ENCODE measurements at regions not wholly inside any gene's neighbourhood (a gene's known extent, or its start where the extent isn't known, plus 50 kb on each side); places are given as distances from the start of the nearest gene placed in this dataset.
"Not testable (repeated sequence)": the region's sequence is repeated elsewhere in the genome, so short reads cannot be mapped to it uniquely, and the experiment has no call there.

DNA sequence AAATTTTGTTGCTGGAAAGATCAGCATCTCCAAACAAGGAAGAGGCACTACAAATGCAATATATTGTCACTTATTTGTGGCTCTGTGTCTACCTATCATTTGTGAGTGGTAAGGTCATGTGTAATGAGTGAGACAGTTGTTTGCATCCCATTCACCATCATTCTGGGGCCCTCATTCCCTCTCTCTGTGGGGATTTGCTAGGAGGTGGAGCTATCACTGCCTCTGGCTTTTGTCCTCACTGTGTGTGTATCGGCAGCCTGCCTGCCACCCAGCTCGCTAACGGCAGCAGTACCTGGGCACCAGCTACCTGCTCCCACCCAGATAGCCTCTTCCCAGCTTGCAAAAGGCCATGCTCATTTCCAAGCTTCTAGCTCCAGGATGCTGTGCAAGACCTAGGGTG lies 379.2 kb upstream of the ZFHX3 start:
- no peak for DNase-seq

GRCh38 chr16:73426433-73427160 lies 378.7 kb upstream of the ZFHX3 start:
- DNase-seq, result no peak

GRCh38 chr16:73420676-73421075 lies 372.7 kb upstream of the ZFHX3 start:
- DNase-seq, result no peak

DNA sequence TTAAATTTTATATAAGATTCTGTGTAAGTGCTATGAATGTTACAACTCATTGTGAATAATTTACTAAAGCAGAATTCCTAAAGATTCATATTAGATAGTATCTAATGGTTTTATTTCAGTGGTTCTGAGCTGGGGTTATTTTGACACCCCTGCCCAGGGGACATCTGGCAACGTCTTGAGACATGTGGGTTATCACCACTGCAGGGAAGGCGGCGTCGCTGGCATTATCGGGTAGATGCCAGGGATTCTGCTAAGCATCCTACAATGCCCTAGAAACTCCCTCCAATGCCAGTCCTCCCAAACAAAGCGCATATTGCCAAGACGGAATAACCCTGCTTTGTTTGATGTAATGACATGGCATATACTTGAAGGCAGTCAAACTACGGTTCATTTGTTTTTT lies 372.3 kb upstream of the ZFHX3 start:
- DNase-seq, result no peak

- DNase-seq, result no peak
Observed at GRCh38 chr16:73418691-73419090, 370.8 kb upstream of the ZFHX3 start.

DNA sequence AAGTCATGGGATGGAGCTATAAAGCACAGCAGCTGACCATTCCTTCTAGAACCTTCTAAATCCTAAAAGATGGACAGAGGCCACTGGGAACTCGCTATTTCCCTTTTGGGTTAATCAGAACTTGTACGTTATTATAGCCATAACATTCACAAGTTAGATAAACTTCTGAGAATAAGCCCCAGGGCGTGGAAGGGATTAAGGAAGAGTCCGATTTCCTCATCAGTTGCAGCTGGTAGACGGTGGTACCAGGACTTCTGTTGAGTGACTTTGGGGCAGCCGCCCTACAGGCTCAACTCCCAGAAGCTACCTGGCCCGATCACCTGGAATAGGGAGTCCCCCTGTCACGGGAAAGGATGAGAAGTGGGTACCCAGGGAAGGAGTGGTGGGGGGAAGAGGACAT lies 370.1 kb upstream of the ZFHX3 start:
- DNase-seq, result no peak

GRCh38 chr16:73415286-73415685 lies 367.4 kb upstream of the ZFHX3 start:
- DNase-seq, result no peak

DNA sequence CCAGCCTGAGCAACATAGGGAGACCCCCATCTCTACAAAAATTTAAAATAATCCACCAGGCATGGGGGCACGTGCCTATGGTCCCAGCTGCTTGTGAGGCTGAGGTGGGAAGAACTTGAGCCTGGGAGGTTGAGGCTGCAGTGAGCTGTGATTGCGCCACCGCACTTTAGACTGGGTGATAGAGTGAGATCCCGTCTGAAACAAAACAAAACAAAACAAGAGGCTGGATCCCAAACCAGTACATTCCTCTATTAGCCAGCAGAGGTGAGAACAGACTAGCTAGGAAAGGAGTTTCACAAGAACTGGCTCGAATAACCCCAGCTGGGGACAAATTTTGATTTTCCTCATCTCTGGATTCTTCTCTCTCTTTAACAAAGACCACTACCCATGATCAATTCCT lies 366.7 kb upstream of the ZFHX3 start:
- DNase-seq, result no peak

DNA sequence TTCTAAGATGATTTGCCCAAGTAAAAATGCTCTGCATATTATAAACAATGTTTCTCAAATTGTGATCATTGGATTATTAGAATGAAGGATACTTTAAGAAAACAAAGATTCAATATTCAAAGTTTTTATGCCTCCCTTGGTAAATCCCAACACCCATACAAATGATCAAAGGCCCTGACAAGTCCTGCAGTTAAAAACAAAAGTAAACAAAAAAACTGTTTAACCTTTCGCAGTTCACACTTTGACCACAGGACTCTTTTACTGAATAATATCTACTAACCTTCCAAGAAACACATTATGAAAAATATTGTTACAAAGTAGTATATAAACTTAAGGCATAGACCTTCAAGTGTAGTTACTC lies 365.9 kb upstream of the ZFHX3 start:
- no peak for DNase-seq

DNA sequence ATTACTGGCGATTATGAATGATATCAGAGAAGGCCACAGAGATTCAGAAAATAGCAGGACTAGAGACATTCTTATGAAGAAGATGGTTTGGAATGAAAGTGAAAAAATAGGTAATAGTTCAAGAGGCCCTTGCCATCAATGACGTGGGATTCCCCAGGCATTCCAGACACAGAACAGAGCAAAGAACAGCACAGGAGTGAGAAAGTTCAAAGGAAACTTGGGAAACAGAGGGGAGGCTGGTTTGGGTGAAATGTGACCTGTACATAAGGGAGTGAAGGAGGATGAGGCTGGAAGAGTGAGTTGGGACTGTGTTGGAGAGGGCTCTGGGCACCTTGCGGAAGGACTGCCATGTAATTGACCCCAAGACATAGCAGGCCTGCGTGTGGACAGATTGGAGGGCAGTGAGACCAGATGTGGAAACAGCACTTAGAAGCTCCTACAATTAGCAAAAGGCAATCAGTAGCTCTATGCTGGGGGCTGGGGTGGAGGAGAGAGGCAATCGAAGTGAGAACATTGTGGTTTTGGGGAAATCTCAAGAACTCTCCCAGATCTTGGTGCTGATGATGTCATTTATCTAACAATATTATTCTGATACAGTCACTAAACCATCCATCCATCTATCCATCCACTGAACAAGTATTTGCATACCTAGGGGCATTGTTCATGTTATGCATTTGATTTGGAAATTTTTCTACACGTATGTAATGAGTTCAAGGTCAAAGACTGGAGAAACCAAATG lies 365.3 kb upstream of the ZFHX3 start:
- no peak for DNase-seq

DNA sequence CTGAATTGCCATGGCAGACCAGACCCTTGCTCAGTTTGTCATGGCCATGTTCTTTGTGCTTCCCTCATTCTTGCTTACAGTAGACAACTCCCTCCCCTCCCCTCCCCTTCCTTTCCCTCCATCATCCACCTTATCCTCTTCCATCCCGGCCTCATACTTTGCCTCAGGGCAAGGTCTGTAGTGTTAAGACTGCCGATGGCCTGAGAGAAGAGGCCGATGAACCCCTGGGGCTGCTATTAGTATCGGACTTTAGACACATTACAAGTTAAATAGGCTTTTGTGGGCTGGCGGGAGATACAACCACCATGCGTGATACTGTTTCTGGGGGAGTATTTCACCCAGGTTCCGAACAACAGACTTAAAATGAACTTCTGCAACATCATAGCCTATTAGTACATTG lies 364.5 kb upstream of the ZFHX3 start:
- no peak for DNase-seq

DNA sequence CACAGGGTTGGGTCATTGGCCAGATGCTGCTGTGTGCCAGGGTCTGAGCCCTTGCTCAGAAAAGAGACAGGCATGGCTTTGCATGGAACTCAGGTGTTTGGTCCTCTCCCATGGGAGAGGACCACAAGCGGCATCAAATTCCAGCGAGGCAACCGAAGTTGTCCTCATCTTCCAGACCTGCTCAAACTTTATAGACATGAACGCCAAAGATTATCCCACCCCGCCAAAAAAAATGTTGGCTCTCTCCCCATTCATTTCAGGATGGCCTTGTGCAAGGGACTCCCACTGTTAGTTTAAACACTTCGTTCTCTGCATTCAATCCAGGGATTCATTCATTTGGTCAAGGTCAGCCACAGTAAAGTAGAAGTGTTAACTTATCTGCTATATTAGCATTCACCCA lies 360.8 kb upstream of the ZFHX3 start:
- DNase-seq, result no peak

DNA sequence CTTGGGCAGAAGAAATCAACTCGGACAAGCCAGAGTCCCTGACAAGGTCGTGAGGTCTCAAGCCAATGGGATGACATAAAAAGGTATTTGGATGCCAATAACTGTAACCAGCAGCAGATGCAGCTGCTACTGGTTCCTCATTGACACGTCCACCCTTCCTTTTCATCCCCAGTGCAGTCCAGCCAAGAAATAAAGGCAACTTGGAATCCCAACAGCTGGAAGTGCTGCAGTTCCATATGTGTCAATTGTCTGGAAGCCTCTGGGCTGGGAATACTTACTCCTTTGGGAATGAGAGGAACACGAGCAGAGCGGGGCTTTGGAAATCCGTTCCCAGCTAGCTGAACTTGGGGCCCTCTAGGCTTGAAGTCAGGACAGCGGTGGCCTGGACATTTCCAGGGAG lies 360.4 kb upstream of the ZFHX3 start:
- no peak for DNase-seq

DNA sequence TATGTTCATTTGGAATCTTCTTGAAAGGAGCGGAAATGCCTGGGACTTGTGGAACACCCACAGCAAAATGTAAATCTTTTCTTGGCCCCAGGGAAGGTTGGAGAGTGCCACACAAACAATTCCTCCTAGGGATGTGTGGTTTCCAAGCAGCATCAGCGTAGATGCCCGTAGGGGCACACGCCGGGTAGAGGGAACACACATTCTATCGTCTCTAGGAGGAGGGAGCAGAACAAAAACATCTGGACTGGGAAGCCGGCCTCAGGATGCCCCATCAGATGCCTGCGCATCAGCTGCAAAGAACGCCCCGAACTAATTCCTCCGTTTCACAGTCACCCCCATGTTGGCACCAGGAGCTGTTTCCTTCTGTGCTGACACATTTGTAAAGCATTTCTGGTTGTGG lies 357.9 kb upstream of the ZFHX3 start:
- no peak for DNase-seq

GRCh38 chr16:73404001-73404400 lies 356.1 kb upstream of the ZFHX3 start:
- DNase-seq, result no peak

- DNase-seq, result no peak
Observed at GRCh38 chr16:73403291-73403690, 355.4 kb upstream of the ZFHX3 start.

DNA sequence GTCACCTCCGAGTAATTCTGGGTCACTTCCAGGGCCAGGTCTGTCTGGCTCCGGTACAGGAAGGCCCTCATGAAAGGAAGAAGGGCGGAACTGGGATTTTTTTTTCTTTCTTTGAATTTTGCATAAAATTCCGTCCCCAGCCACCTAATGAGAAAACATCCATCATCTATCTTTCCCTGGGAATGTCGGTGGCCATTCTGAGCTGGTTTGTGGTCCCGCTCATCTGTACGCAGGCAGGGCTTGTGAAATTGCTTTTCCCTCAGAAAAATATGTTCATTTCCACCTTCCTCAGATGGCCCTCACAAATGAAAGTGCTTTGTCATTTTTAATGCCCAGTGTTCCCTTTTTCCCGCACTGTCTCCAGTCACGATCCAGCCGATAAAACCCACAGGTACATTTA lies 353.0 kb upstream of the ZFHX3 start:
- no peak for DNase-seq

DNA sequence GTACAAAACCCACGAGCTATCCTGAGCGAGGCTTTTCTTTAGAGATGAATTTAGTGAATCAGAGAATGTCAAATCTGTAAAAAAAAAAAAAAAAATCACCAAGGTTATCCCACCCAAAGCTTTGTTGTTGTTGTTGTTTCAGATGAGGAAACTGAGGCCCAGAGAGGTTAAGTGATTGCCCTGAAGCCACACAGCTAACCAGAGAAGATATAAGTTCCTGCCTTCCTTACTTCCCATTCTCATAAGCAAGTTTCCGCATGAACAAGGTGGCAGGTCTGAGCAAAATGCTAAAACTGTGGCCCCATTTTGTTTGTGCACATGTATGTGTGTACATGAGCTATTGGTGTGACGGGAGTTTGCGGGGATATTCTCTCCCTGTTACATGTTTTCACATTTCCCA lies 352.1 kb upstream of the ZFHX3 start:
- no peak for DNase-seq

DNA sequence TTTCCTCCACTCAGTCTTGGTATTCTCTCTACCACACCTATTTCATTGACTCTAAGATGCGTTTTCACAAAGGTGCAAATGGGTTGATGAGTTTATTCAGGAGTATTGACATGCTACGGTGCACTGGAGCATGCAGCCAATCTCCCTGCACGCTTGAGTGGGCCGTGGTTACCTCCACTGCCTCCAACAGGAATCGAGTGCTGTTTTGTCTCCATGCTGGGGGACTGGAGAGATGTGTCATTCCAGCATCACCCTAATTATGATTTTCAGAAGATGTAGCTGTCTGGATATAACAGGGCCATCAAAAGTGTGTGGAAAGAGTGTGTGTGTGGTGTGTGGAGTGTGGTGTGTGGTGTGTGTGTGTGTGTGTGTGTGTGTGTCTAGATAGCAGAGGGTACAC lies 351.6 kb upstream of the ZFHX3 start:
- DNase-seq, result no peak

- DNase-seq, result not testable (repeated sequence)
Observed at GRCh38 chr16:73398604-73399003, 350.7 kb upstream of the ZFHX3 start.

DNA sequence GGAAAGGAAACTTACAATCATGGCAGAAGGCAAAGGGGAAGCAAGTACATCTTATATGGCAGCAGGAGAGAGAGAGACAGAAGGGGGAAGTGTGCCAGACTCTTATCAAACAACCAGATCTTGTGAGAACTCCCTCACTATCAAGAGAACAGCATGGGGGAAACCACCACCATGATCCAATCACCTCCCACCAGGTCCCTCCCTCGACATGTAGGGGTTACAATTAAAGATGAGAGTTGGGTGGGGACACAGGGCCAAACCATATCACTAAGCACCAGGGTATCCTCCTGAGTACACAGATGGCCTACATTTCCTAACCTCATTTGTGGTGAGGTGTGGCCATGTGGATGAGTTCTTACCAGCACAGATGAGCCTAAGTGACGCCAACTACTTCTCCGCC lies 348.6 kb upstream of the ZFHX3 start:
- DNase-seq, result no peak

DNA sequence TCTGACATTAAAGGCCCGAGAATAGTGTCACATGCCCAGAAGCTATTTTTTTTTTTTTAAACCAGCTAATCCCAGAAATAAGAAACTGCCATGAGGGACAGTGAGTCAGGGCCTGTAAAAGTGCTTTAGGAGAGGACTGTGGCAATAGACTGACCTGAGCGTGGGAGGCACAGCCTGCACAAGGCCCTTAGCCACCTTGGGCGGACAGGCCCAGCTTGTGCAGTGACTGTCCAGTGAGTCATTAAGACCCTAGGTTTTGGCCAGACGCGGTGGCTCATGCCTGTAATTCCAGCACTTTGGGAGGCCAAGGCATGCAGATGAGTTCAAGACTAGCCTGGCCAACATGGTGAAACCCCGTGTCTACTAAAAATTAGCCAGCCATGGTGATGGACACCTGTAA lies 343.0 kb upstream of the ZFHX3 start:
- no peak for DNase-seq

GRCh38 chr16:73390491-73390890 lies 342.6 kb upstream of the ZFHX3 start:
- DNase-seq, result no peak

- no peak for DNase-seq
Observed at GRCh38 chr16:73389085-73389484, 341.2 kb upstream of the ZFHX3 start.

DNA sequence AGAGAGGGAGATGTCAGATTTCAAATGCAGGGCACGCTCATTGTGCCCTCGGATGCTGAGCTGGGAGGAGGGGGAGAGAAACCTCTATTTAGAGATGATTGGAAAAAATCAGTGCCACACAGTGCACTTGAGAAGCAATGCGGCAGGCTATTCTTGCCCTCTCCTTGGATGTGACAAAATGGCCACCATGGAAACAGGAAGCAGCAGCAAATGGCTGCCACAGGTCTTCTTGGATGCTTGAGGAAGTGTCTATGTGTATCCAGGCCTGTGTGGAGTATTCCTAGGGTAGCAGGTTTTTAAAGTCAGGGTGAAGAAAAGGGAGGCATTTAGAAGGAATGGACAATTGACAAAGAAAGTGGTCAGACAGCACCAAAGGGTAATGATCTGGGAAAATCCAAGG lies 340.1 kb upstream of the ZFHX3 start:
- DNase-seq, result no peak
